NCI-H1930 (cell line): ENCODE measurements at regions not wholly inside any gene's neighbourhood (a gene's known extent, or its start where the extent isn't known, plus 50 kb on each side); places are given as distances from the start of the nearest gene placed in this dataset.
"Not testable (repeated sequence)": the region's sequence is repeated elsewhere in the genome, so short reads cannot be mapped to it uniquely, and the experiment has no call there.

Experiments
- DNase-seq, 2 experiments: peaks; one replicate each; lab custom pipeline; 2025; lab: John Stamatoyannopoulos, UW

DNA sequence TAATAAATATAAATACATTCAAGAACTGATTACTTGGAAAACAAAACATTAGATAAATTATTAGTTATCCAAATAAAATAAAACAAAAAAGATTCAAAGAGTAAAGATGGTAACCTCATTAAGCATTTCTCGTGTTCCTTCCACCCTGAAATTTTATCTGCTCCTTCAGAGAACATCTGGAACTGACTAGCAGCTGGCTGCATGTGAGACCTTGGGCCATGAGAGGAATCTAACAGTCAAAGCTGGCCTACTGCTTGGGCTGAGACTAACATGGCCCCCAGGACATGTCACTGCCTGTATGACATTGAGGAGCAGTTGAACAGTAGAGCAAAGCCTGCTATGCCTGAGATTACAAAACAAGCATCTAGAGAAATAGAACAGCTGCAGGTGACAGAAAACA lies 208.5 kb upstream of the ZSWIM2 start:
- no peak for DNase-seq

DNA sequence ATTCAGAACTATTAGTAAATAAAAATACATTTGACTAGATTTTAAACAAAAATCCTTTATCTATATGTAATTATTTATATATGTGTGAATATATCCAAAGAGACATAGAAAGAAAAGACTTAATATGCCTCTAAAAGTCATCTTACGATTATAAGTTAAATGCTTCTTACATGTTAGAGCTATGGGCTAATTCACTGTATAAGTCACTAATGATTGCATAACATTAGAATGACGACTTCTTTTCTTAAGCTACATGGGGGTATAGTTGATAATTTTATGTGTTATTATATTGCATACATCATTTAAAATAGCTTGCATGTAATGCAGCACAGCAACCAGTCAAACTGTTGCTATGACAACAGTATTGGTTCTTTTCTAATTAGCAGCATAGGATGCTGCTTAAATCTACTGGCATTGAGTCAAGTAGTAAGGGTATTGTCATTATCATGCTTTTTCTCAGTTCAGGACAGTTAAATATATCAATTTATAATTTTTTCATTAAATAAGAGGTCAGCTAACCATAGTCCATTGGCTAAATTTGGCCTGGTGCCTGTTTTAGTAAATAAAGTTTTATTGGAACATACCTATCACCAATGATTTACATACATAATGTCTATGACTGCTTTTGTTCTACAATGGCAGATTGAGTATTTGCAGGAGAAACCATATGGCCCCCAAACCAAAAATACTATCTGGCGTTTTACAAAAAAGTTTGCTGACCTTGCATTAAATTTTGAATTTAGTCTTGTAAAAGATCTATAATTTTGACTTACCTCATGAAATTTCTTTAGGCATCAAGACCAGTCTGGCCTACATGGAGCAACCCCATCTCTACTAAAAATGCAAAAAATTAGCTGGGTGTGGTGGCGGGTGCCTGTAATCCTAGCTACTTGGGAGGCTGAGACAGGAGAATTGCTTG lies 207.7 kb upstream of the ZSWIM2 start:
- no peak for DNase-seq

DNA sequence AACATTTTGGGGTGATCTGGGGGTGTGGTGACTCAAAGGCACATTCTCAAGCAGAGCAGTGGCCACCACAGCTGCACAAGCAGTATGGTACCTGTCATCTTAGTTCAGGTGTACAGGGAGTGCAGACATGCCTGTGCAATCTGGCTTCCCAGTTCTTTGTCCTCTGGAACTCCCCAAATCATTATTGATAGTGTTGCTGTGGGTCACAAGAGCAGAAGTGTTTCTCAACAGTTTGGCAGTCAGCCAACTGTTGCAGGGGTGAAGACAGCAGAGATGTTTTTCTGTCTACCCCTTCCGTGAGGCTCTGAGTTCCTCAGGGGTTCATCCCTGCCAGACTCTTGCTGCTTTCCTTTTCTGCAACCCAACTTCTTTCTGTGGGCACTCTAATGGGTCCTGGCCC lies 206.5 kb upstream of the ZSWIM2 start:
- no peak for DNase-seq

DNA sequence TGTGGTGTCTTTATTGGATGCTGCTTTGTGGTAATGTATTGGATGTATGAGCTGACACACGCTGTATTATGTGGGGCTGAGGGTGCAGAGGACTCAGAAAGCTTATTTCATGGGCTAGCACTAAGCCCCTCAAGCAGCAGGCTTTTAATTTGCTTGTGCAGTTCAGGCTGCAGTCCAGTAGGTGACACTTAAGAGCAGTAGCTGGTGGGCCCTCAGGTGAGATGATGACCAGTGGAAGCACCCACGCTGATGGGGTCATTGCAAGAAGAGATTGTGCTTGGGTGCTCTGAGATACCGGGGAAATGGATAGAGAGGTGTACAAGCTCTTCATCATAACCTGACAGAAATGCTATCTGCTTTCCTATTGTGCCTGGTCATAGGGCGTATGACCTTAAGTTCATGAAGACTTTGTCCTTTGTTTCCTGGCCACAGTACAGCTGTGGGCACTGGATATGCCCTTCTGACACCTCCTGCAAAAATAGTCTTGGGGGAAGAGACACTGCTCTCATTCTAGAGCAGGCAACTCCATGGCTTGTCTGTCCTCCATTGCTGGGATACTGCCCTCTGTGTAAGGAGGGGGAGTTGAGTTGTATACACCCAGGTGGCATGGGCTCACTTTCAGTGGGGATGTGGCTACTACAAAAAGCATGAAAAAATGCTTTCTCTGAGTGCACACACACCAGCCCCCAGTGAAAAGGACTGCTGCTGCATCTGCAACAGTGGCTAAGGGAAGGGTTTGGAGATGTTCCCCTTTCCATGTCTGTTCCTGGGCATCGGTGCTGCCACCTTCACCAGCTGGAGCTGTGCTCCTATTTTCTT lies 205.7 kb upstream of the ZSWIM2 start:
- no peak for DNase-seq

DNA sequence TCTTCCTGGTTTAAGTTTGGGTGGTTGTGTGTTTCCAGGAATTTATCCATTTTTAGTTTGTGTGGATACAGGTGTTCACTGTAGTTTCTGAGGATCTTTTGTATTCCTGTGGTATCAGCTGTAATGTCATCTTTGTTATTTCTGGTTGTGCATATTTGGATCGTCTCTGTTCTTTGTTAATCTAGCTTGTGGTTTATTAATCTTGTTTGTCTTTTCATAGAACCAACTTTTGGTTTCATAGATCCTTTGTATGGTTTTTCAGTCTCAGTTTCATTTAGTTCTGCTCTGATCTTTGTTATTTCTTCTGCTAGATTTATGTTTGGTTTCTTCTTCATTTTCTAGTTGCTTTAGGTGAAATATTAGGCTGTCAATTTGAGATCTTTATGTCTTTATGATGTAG lies 202.4 kb upstream of the ZSWIM2 start:
- no peak for DNase-seq

DNA sequence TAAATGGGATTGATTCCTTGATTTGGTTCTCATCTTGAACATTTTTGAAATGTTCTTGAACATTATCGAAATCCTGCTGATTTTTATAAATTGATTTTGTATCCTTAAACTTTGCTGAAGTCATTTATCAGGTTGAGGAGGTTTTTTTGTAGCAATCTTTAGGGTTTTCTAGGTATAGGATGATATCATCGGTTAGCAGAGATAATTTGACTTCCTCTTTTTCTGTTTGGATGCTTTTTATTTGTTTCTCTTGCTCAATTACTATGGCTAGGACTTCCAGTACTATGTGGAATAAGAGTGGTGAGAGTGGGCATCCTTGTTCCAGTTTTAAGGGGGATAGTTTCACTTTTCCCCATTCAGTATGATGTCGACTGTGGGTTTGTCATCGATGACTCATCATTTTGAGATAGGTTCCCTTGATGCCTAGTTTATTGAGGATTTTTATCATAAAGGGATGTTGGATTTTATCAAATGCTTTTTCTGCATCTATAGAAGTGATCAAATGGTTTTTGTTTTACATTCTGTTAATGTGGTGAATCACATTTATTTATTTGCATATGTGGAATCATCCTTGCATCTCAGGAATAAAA lies 201.5 kb upstream of the ZSWIM2 start:
- no peak for DNase-seq

DNA sequence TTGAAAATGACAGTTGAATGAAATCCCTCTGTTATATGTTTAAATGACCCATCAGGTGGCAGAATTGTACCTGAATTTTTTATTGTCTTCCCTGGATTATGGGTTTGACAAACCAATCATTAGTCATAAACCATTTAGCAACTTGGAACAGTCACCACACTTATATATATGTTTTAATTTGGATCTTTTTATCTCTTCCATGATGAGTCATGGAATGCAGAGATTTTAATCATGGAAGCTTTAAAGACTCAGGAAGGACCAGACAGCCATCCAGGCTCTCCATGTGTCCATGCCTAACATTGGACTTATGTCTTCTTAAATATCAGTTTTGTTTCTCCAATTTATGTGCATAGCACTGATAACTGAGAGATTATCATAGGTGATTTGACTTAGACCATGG lies 188.3 kb upstream of the ZSWIM2 start:
- no peak for DNase-seq

DNA sequence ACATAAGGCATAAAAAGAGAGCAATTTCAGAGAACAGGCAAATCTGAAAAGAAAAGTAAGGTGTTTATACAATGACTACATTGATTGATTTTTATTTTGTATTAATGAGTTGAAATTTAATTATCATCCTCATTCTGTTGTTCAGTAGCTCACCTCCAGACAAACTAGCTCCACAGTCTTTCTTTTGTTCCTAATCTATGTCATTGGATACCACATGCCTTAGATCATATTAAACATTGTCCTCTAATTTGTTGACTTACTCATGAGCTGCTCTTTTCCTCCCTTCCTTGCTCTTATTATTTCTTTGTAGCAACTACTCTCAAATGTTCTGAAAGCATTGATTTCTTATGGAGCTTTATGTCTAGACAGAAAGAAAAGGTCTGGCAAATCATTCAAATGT lies 185.5 kb upstream of the ZSWIM2 start:
- DNase-seq = no peak

DNA sequence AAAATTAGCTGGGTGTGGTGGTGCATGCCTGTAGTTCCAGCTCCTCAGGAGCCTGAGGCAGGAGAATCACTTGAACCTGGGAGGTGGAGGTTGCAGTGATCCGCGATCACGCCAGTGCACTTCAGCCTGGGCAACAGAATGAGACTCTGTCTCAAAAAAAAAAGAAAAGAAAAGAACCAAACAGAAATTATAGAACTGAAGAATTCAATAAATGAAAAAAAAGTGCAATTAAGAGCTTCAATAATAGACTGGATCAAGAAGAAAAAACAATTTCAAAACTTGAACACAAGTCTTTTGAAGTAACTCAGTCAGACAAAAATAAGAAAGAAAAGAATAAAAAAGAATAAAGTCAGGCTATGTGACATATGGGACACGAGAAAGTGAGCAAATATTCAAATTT lies 175.8 kb upstream of the ZSWIM2 start:
- DNase-seq = no peak

DNA sequence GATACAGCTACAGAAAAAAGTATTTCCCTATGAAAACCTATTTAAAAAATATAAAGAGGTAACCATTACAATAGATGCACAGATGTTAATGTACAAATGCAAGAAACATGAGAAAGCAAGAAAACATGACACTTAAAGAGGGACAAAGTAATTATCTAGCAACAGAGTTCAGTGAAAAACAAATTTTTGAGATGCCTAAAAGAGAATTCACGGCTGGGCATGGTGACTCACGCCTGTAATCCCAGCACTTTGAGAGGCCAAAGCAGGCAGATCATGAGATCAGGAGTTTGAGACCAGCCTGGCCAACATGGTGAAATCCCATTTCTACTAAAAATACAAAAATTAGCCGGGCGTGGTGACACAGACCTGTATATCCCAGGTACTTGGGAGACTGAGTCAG lies 175.0 kb upstream of the ZSWIM2 start:
- not testable (repeated sequence) for DNase-seq

DNA sequence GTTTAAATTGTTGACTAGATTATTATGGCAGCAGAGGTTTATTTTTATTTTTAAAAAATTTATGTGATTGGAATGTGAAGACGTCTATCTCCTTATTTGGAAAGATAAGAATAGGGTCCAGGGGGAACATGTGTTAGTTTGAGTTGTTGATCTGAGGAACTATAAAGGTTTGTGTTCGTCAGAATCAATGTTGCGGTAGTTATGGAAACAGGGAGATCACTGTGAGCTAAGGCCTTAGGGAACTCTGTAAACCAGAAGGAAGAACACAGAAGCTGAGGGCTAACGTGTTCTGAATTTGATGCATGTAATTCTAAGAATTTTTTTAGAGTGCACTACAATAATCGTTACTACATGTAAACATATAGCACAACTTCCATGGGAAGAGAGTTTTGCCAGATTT lies 168.5 kb upstream of the ZSWIM2 start:
- no peak for DNase-seq

DNA sequence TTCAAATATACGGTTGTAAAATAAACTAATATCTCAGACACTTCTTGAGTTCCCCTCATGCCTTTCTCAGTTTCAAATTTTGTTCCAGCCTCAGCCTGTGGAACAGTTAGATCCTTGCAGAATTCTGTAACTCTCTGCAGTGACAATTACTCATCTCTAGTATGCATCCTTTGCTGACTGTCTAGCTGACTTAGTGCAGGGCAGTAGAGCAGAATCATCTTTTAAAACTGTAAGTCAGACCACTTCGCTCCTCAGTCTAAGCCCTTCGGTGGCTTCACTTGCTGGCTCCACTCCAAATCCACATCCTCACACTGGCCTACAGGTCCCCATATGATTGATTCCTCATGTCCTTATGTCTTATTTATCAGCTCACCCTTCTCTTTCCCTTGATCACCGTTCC lies 164.1 kb upstream of the ZSWIM2 start:
- no peak for DNase-seq

DNA sequence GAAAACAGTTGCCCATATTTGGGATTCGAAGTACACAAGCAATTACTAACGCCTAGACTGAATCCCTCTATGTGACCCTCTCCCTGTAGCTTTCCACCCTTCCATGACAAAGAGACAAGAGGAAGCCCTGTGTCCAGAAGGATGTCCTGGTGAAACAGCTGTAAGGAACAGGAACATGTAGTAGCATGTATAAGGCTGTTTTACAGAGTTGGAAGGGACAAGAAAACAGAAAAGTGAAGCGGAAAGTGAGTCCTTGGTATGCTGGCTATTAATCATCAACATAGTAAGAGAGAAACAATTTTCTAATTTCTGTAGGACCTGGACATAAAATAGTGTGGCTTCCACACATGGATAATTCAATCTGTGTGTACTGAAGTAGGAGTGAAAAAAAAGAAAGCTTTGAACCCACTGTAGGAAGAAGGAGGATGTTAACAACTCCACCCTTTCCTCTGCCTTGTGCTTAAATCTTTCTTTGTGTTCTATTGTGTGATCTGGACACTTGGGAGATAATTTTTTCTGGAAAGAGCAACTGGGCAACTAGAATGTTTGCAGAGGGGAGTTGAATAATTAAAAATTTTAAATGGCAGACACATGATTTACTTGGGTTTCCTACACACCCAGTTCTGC lies 162.3 kb upstream of the ZSWIM2 start:
- no peak for DNase-seq

DNA sequence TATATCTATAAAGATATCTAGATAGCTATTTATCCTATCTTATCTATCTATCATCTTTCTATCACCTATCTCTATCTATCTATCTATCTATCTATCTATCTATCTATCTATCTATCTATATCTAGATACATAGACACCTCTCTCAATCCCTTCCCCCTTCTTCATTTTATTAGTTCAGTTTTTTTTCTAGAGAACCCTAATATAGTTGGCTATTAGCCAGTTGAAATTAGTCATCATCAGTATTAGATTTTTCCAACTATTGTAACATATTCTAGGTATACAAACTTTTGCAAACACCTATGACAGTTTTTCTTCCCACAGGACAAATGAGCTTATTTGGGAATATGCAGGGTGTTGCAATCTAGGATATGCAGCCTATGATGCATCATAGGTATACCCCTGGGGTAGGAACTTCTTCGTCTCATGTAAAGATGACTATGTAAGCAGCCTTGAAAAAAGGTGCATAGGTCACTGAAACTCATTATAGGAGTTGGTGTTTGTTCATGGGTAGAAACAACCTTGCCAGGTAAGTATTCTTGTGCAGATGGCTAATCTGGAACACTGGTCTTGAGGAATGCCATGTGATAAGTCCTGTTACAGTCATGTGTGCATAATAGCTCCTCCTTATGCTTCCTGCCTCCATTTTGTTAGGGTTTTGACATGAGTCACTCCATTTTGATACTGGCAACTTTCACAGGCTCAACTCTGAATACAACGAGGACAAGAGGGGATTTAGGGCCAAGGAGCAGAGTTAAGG lies 160.7 kb upstream of the ZSWIM2 start:
- DNase-seq = no peak

DNA sequence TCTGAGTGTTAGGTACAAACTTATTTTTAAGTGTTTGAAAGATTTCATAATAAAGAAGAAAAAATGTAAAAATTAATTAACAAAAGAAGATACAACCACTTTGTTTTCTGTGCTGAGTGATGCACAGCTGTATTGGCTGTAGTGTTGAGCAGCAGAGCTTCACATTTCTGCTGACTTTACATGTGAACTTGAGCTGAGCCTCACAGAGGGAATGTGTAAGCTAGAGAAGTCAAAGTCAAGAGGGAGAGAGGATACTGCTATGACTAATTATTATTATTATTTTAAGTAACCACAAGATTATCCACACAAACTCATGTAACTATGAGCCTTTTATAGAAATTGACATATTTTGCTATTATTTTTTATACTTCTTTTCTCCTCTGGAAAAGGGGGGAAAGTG lies 159.1 kb upstream of the ZSWIM2 start:
- no peak for DNase-seq

DNA sequence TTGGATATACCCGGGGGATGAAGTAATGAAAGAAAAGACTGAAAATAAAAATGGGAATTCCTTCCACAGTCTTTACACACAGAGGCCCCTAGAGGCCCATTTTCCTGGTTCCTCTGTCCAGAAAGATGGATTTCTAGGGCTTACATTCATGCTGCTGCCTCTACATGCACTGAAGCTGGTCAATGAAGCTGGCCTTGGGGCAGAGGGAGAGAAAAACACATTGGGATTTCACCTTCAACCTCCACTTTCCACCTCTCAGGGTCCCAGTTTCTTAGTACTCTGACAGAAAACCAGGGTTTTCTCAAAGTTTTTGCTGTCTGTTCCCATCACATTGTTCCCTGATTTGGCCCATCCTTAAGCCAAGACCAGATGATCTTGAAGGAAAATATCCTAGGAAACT lies 154.6 kb upstream of the ZSWIM2 start:
- DNase-seq = no peak

DNA sequence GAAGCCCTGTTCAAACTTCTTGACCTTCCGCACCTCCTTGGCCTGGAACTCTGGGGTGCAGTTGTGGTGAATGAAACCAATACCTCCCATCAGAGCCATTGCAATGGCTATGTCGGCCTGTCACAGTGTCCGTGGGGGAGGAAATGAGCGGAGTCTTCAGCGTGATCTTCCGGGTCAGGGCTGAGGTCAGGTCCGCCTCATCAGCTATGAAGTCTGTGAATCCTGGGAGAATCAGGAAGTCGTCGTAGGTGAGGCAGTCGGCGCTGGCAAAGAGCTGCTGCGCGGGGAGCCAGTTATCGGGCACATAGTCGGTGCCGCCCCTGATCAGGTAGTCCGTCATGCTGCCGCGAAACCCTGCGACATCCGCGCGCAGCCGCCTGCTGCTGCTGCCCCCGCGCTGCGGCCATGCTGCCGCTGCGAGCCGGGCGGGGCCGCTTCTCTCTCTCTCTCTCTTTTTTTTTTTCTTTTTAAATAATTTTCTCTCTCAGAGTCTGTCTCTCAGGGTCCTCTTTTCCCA lies 154.1 kb upstream of the ZSWIM2 start:
- DNase-seq = no peak

DNA sequence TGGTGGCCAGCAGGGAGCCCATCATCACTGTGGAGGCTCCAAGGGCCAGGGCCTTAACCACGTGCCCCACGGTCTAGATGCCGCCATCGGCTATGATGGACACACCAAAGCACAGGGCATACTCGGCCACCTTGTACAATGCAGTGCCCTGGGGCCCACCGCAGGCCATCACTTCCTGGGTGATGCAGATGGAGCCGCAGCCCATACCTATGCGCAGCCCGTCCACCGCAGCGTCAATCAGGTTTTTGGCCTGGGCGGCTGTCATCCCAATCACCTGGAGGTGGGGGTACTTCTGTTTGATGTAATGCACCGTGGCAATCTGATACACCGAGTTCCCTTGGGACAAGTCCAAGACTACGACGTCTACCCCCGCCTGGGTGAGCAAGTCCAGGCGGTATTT lies 153.3 kb upstream of the ZSWIM2 start:
- DNase-seq = no peak

DNA sequence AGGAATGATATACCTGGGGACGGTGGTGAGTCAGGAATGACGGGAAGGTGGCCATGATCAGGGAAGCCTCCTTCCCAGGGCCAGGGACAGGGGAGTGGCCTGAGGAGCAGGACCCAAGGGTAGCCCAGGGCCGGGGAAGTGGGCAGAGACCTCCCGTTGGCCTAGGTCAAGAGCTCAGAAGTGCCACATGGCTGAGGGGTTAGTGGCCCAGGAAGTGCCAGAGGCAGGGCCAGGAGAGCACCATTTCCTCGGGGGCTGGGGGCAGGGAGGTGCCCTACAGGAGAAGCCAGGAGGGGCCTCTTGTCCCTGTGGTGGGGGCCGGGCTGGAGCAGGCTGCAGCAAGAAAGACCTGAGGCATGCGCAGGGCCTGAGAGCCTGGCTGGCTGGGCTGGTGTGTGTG lies 152.3 kb upstream of the ZSWIM2 start:
- DNase-seq = no peak

DNA sequence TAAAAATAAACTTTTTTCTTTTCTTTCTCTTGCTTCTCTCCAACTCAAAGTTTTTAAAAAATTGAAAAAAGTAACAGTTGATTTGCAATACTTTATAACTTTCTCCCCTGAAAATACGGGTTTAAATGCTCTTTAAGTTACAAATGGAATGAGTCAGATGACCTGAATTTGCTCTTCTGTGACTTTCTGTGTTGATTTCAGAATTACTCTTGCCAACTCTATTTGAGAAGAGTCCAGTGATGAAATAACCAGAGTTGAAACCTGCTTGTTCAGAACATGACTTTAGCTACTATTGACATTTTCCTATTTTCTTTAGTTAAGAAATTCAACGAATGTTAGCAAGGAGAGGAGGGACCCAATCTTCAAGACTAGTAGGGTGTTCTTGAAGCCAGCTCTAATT lies 146.1 kb upstream of the ZSWIM2 start:
- DNase-seq = no peak

DNA sequence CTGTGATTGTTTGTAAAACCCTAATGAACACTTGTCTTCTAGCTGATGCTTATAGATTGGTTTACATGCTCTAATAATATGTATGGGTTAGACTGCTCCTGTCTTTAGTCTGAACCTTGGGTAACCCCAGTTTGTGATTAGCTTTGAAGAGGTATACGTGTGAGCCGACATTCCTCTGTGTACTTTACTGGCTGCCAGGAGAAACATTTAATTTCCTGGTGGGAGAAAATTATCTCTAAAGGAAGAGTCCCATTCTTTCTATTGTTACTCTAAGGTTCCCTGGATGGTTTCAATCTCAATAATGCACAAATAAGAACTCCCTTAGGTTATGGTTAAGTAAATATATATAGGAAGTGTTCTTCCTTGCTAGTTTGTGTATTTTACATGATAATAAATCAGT lies 143.6 kb upstream of the ZSWIM2 start:
- no peak for DNase-seq
